HG03064 (cell line): ENCODE measurements at regions not wholly inside any gene's neighbourhood (a gene's known extent, or its start where the extent isn't known, plus 50 kb on each side); places are given as distances from the start of the nearest gene placed in this dataset.
"Not testable (repeated sequence)": the region's sequence is repeated elsewhere in the genome, so short reads cannot be mapped to it uniquely, and the experiment has no call there.

ENCODE experiments used
- ATAC-seq: cut with Tn5 transposase; IDR thresholded peaks from one replicate; pipeline ENCODE4 v1.9.1; 2021; ENCODE audit warnings: low read depth; ENCODE audit not compliant: unreplicated experiment

DNA sequence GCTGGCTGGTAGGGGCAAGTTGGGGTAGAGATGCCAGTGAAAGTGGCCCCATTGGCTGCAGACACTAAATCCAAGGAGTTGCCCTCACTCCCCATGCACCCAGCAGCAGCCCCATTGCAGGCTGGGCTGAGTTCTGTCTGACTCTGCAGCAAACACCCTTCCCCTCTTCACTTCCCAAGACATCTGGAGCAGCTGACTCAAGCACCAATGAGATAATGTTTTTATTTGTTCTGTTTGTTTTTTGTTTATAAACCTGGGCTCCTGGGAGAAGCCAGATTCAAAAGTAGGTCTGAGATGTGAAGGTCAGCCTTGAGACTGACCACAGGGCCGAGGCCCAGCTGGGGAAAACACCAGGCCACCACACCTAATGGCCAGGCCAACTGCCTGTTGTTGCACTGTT is 545.9 kb upstream of the KLF4 start:
- no peak for ATAC-seq

DNA sequence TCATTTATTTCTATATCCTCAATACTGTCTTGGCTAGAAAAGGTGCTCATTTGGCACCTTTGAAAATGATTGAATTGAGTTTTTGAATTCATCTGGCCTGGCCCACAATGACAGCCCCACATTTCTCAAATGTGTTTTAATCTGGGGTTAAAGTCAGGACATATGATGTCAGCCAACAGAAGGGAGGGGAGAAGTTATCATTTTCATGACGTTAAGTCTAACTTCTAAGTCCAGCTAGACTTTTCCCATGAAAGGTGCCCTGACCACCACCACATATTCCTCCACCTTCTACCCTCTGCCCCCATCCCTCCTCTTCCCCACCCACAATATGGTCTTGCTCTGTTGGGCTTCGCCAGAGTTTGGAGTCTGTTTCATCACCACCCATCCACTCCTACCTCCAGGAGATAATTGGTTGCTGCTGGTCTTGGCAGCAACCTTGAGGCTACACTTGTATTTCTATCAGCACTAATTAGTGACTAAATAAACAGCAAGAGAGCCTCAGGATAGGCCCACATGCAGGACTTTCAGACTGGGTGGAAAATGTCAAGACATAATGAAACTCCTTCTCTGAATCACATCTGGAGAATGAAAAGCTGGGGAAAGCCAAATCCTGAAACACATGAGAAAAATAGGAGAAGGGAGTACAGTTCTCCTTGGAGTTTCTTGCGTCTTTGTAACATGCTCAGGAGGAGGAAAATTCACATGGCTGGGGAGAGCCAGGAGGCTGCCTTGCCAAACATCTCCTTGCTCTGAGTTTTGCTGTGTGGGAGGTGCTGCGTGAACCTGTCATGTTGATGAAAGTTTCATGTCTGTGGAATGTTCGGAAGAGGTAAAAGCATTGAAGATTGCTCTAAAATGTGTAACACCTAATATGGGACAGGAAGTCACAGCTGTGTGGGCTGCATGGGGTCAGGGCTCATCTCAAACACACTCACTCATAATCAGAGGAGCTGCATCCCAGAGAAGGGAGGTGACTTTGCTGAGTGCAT is 544.7 kb upstream of the KLF4 start:
- no peak for ATAC-seq

DNA sequence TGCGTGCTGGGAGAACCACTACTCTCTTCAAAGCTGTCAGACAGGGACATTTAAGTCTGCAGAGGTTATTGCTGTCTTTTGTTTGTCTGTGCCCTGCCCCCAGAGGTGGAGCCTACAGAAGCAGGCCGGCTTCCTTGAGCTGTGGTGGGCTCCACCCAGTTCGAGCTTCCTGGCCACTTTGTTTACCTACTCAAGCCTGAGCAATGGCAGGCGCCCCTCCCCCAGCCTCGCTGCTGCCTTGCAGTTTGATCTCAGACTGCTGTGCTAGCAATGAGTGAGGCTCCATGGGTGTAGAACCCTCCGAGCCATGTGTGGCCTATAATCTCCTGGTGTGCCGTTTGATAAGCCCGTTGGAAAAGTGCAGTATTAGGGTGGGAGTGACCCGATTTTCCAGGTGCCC is 542.5 kb upstream of the KLF4 start:
- ATAC-seq, result not testable (repeated sequence)

DNA sequence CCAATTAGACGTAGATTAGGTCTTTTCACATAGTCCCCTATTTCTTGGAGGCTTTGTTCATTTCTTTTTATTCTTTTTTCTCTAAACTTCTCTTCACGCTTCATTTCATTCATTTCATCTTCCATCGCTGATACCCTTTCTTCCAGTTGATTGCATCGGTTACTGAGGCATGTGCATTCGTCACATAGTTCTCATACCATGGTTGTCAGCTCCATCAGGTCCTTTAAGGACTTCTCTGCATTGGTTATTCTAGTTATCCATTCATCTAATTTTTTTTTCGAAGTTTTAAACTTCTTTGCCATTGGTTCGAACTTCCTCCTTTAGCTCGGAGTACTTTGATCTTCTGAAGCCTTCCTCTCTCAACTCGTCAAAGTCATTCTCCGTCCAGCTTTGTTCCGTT is 541.7 kb upstream of the KLF4 start:
- ATAC-seq, result not testable (repeated sequence)

DNA sequence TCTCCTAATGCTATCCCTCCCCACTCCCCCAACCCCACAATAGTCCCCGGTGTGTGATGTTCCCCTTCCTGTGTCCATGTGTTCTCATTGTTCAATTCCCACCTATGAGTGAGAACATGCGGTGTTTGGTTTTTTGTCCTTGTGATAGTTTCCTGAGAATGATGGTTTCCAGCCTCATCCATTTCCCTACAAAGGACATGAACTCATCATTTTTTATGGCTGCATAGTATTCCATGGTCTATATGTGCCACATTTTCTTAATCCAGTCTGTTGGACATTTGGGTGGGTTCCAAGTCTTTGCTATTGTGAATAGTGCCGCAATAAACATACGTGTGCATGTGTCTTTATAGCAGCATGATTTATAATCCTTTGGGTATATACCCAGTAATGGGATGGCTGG is 537.1 kb upstream of the KLF4 start:
- ATAC-seq, result not testable (repeated sequence)

DNA sequence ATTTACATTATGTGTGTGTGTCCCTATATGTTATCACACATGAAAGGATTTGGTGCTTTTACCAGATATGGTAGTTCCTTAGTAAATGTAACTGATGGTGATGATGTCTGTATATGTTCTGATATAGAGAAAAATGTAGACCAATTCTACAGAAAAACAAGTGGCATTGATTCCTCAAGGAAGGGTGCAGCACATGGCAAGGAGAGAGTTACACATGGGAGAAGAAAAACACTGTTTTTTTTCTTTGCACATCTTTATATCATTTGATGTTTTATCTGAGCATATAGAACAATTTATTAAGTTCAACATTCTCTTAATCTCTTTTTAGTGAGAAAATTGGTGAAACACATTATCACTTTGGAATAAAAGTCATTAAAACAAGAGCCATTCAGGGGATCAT is 535.0 kb upstream of the KLF4 start:
- no peak for ATAC-seq

DNA sequence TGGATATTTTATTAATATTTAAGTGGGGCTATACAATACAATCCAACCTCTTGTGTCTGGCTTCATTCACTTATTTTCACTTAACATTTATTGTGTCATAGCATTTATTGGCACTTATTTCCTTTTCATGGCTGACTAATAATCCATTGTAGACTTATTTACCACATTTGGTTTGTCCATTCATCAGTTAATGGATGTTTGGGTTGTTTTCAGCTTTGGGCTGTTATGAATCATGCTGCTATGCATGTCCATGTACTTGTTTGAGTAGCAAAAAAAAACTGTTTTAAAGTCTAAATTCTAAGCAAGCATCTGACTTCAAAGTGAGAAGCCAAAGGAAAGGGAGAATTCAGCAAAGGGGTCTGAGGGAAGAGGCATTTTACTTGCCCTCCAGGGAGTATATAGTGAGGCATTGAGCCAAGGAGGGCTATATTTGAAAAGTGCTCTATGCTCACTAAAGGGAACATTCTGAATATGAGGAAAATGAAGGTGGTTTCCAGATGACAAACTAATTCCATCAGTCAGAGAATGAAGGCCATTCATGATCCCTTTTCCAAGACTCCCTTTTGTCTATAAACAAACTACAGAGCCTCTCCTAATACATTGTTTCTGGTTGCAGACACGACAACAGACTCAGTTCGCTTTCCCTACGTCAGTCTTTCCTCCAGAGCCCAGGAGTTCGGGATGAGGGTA is 532.8 kb upstream of the KLF4 start:
- ATAC-seq, result no peak

DNA sequence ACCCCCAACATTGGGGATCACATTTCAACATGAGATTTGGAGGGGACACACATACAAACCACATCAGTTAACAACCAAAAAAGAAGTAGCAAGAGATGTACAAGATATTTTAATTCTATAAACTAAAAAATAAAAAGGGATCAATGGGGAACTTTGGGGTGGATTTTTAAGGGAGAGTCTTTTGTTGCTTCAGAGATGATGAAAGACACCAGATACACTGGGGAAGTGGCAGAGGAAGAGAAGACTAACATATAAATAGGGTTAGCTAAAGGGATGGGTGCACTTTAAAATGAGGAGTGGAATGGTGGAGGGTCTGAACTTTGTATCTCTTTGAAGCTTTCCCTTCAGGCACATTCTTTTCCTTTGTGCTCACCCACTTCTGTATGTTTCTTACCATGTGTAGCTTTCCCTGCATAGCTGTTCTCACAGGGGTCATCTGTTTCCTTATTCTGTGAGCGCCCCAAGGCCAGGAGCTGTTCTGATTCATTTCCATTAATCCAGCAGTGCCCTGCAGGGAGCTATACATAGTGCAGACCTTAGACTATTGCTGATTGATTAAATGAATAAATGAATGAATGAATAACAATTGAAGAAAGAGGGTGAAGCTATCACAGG is 531.6 kb upstream of the KLF4 start:
- ATAC-seq, result no peak

DNA sequence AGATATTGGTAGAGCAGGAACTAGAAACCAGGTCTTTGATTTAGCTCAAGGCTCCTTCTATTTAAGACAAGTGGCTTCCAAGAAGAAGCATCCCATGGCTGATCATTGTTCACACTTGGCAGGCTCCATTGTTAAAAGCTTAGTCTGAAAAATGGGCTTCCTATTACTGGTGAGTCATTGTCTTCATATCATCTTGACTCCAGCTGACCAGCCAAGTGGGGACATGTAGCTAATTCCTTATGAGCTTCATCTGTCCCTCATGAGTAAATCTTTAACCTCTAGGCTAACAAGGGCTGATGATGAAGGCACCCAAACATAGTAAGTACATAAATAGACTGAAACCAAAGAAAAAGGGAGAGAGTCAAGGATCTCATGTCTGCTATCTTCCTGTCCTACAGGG is 530.3 kb upstream of the KLF4 start:
- ATAC-seq, result no peak

DNA sequence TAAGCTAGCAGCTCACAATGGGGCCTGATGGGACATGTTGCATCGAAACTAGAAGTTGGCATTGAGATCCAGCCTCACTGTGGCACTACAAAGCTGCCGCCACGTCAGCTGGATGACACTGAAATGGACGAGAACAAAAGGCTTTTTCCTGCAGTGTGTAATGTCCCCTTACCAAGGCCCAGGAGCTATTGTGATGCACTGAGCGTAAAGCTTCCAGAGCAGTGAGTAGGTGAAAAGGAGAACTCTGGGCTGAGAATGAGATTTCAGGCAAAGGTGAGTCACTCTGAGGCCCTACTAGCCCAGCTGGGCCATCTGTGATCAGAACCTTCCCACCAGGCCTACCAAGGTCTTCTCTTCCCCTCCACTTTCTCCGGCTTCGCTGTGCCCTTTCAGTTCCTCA is 528.1 kb upstream of the KLF4 start:
- no peak for ATAC-seq

DNA sequence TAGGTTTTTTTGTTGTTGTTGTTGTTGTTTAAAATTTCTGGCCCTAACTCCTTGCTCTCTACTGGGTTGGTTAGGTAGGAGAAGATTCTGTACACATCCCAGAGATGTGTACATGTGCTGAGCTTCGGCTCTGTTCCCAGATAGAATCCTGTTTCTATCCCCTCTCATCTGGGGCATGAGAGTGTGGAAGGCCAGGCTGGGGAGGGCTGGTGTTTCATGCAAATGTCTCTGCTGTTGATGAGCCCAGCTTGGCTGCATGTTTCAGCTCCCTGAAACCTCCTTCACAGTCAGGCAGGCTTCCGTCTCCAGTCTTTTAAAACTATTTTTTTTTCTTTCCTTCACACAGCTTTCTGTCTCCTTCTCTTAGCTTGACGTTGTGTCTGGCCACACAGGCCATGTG is 526.9 kb upstream of the KLF4 start:
- no peak for ATAC-seq

DNA sequence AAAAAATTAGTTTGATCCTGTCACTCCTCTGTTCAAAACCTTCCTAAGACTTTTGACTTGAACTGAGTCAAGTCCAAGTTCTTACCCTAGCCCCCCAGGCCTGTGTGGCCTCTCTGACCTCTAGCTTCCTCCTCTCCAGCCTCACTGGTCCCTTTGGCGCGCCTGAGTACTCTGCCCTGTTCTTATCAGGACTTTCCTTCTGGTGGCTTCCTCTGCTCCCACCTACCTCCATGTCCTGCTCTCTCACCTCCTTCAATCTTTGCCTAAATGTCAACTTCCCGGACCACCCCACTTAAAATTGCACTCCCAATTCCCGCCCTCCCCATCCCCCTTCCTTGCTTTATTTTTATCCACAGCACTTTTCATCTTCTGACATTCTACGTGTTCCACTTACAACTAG is 526.1 kb upstream of the KLF4 start:
- ATAC-seq, result no peak

DNA sequence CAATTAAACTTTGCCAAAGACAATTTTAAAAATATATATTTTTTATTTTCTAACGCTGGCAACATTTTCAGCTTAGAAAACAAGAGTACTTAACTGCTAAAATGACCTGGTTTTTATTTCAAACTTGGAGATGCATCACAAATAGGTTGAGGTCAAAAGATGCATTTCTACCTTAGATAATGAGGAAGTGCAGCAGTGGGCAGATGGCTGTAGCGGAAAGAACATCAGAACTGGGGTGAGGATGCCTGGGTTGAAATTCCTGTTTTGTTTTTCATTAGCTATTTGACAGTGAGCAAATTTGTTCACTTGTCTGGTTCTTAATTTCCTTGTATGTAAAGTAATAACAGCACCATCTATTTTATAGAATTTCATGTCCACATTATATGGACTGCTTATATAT is 524.8 kb upstream of the KLF4 start:
- ATAC-seq, result no peak

DNA sequence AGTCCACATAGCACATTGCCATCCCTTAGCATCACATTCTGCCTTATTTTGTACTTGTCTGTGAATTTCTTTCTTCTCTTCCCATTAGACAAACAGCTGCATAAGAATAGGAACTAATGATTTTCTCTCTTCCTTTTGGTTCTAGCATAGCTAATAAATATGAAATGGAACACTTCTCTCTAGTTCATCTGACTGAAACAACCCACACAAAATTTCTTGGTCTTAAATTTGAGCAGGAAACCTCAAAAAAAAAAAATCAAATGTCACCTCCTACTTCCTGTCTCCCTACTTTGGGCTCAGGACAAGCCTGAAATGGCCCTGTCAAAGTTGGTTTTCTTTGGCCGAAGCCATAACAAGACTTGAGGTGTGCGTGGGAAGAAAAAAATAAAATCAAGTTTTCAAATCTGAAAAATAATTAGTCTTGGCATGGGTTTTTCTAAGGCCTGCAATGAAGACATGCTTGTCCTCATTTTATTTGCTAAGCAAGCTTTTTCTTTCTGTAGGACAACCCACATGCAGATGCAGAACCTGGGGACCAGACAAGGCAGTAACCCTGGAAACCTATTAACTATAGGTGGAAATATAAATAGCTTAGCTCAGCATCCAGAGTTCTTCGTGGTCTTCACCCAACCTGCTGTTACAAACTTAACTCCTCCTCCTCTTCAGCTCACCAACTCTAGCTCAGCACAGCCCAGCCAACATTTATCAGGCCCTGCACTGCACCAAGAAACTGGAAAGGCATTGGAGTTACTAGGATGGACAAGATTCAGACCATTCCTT is 523.5 kb upstream of the KLF4 start:
- ATAC-seq, result no peak

DNA sequence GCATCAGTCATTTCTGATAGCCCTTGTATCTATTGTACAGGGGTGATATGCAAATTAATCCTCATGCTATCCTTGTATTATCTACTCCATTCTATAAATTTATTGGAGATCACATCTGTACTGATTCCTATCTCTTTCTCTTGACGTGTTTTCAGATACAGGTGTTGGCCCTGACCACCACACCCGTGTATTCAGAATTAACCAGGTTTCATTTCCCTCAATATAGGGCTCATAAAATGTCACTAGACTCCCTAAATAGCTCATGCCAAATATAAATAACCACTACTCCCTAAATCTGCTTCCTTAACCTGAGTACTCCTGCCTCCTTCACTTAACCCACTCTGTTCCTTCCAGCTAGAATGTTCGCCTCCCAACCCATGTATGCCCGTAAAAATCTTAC is 522.8 kb upstream of the KLF4 start:
- no peak for ATAC-seq

DNA sequence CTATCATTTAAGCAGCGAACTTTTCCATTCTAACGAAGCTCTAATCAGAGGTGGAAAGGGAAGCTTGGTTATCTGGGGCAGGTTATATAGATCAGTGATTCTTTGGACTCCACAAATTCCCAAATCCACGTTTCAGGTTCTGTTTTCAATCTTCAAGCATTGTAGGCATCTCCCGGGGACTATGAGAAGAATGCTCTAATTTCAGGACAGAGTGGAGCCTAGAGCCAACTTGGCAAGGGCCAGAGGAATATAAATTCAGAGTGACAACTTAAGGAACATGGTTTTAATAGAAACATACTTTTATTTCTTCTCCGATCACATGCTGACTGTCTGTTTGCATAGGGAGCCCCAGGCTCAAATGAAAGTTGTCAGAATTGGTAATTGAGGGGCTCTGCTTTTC is 514.0 kb upstream of the KLF4 start:
- no peak for ATAC-seq

DNA sequence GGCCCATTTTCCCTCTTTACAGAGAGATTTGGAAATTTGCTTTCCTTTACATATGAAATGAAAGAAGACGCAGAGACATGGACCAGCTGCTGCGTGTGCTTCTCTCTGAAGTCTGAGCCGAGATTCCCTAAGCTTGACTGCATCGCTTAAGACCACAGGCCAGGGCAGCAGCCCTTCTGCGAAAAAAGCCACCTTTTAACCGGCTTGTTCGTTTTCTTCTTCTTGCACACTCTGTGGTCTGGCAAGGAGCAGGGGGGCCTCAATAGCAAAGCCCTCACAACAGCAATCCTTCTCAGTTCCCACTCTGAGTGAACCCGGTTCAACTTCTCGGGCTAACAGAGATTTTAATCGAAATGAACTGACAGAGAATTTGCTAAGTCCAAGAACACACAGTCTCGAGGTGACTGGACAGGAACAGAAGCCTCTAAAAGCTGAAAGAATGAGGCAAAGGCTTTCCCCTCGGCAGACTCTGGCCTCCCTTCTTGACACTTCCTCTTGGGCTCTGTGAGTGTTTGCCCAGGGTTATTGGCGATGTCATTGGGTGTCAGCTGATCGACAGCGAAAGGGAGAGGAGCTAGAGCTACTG is 512.9 kb upstream of the KLF4 start:
- ATAC-seq, result no peak

DNA sequence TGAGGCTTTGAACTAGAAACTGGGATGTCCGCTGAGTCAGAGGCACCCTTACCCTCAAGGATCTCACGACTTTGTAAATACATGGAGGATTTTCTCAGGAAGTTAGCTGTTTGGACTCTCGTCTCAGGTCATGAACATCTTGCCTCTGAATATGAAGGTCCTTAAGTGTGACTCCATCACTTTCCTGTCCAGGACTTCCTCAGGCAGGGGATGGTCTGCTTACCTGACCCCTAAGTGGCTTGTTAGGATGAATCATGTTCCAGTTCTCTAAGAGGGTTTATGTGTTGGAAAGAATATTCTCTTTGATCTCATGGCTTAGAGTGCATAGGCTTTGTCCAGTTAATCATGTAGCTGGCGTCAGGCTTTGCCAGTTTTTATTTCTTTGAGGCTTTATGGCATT is 511.7 kb upstream of the KLF4 start:
- ATAC-seq, result no peak

DNA sequence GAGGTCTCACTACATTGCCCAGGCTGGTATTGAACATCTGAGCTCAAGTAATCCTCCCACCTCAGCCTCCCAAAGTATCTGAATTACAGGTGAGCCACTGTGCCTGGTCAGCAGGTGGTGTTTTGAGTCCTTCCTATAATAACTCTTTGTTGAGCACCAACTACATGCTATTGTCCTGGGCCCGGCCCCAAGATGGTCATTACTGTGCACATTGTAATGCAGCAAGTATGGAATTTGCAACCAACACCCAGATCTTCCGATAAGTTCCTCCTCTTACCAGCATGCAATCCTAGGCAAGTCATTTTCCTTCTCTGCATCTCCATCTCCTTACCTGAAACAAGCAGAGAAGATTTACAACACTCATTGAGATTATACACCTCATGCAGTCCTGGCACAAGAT is 510.3 kb upstream of the KLF4 start:
- ATAC-seq, result no peak

DNA sequence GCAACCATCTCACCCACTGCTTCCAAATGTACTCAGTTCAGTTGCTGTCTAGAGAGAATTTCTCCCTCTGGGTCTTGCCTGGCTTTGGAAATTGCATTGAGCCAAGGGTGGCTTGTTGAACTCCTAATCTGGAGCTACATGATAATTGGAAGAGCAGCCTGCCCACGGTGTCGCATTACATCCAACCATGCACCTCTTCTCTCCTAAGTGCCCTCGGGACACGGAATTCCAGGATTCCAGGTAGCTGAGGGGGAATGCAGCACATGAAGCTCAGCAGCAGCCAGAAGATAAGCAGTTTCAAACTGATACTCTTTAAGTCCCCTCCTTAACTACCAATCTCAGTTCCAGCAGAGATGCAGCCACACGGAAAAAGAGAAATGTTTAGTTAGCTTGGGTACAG is 509.4 kb upstream of the KLF4 start:
- ATAC-seq, result no peak
